HG03159 (cell line): ENCODE measurements at regions not wholly inside any gene's neighbourhood (a gene's known extent, or its start where the extent isn't known, plus 50 kb on each side); places are given as distances from the start of the nearest gene placed in this dataset.
"Not testable (repeated sequence)": the region's sequence is repeated elsewhere in the genome, so short reads cannot be mapped to it uniquely, and the experiment has no call there.

Experiments
- ATAC-seq: cut with Tn5 transposase; IDR thresholded peaks from one replicate; pipeline ENCODE4 v1.9.1; 2021; ENCODE audit warnings: mild to moderate bottlenecking, moderate library complexity; ENCODE audit not compliant: unreplicated experiment

DNA sequence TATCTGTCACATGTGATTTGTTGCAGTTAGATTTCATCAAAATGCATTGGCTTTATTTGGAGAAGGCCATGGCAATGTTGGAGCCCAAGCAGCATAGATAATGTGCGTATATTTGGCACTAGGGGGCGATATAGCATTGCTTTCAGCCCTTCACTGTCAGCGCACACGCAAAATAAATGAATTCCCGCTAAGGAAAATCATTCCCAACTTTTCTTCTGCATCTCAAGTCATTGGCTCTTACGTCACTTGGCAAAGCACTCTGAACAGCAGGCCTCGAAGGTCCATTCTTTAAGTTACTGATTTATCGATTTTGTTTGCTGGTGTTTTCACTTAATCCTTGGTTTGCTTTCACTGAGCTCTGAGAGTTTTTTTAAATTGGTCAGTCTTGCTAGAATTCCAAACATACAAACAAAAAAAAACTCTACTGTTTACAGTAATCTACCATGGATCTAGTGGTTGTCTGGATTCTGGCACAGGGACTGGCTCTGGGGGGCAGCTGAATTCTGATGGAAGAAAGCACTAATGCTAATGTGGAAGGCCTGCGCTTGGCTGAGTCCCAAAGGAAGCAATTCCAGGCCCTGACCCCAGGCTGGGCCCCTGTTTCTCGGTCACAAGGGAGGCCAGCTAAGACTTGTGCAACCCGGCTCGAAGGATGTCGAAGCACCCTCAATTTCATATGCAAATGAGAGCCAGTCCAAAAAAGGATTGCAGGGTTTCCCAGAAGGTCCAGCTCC, 97.7 kb upstream of the IPO5 start:
- ATAC-seq = no peak

GRCh38 chr13:97856304-97856675, 97.2 kb upstream of the IPO5 start:
- no peak for ATAC-seq

- ATAC-seq = no peak
Measured at GRCh38 chr13:97858161-97858560, 95.3 kb upstream of the IPO5 start.

- ATAC-seq = no peak
Measured at GRCh38 chr13:97866346-97866745, 87.1 kb upstream of the IPO5 start.

GRCh38 chr13:97866751-97867150, 86.7 kb upstream of the IPO5 start:
- ATAC-seq = no peak

DNA sequence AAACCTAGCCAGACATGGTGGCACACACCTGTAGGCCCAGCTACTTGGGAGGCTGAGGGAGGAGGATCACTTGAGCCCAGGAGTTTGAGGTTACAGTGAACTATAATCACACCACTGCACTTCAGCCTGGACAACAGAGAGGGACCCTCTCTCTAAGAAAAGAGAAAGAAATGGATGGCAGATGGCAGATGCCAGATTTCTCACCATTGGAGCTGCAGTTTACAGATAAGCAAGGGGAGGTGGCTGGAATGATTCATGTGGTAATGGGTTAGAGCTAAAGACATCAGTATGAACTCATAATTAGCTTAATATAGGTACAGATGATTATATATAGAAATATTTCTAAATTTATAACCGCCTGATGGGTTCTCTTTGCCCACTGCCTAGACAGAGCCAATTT, 80.1 kb upstream of the IPO5 start:
- no peak for ATAC-seq

DNA sequence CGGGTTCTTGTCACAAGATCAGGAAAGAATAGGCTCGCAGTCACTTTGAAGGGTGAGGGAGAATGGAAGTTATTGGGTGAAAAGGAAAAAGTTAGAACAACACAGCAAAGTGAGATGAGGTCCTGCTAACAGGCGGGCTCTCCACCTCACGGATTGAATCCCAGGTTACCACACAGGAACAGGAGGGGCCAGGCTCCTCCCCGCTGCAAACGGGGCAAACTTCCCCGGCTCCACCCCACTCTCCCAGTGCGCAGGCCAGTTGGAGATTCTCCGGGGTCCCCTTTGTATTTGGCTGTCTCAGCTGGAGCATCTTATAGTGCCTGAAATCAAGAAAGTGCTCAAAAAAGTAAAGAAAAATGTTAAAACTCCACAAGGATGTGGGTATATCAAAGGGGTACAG, 78.3 kb upstream of the IPO5 start:
- ATAC-seq = no peak

DNA sequence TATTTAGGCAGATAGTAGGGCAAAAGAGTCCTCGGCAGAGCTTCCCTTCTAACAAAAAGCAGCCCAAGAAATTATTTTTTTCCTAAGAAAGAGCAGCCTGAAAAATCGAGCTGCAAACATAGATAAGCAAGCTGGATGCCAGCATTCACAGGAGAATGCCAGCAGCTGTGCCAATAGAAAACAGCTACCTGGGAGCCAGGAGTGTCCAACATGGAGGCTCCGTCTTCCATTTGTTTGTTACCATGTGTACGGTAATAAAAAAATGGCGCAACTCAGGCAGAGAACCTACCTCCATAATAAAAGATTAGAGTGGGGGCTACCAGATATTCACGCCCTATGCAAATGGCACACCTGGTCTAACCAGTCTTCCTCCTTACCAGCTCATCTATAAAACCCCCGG, 77.6 kb upstream of the IPO5 start:
- ATAC-seq = no peak

- no peak for ATAC-seq
Measured at GRCh38 chr13:97878431-97879375, 74.8 kb upstream of the IPO5 start.

DNA sequence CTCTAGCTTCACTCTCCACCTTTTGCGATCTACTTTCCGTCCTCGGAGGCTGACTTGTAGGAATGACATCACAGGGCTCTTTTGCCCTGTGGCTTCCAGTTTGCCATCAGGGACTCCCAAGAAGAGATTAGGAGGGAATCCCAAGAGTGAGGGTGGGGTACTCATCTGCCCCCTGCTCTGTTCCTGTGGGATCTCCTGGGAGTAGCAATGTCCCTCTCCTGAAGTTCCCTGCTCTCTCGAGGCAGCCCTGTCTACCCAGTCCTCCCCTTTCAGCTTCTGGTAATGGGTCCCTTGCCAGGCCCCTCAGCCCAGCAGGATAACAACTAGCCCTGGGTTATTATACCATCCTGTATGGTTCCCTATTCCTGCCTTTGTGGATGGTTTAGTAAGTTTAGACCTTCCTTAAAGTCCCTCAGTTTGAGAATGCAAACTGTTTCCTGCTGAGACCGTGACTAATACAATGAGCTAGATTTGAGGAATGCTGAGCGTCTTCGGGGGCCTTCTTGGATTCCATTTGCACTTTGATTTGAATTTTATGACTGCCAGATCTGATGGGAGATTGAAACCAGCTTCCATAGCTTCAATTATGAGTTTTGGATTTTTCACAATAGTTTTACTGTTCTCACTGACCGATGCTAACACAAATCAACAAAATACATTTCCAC, 73.7 kb upstream of the IPO5 start:
- no peak for ATAC-seq

DNA sequence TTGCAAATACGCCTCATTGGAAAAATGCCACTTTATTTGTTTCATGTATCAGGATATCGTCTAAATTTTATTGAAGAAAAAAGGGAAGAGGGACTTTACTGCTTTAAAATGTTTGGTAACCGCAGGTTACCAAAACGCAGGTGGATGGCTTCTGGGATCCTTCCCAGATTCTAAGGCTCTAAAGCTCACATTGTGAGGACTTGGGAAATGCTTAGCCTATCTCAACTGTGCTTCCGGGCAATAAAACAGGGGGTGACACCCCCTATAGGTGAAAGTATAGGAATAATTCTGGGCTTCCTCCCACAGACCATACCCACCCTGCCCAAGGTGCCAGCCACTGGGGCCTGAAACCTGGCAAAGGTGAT, 73.2 kb upstream of the IPO5 start:
- no peak for ATAC-seq

GRCh38 chr13:97881556-97881955, 71.9 kb upstream of the IPO5 start:
- no peak for ATAC-seq

DNA sequence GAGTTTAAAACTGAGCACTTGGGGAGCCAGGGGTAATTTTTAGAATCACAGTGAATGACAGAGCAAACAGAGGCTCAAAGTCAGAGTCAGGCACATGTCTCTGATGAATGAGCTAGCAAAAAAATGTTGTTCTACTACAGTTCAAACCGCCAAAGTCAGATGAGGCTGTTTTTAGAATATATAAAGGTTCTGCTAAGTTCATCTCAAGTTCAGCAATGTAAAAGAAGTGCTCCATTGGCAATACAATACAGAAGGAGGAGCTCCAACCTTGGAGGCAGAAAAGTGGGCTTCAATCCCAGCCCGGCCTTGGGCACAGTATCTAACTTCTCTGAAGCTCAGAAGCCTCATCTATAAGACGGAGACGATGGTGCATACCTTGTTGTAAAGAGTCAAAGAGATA, 70.1 kb upstream of the IPO5 start:
- no peak for ATAC-seq

GRCh38 chr13:97884707-97885468, 68.6 kb upstream of the IPO5 start:
- ATAC-seq = no peak

DNA sequence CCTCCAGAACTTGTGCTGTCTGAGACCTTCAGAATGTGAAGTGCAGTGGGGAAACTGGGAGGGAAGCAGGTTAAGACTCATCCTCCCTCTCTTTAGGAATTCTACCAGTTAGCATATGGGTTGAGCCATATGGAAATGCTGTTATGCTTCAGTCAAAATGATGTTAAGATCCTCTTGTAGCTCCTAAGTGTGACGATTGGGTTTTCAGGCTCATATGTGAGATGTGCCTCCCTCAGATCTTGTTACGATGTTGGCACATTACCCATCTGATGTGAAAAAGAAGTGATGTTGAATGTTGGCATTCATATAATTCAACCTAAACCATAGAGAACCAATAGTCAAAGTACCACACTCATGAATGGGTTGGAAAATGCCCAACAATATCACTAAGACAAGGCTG, 67.8 kb upstream of the IPO5 start:
- ATAC-seq = no peak

GRCh38 chr13:97889803-97890202, 63.7 kb upstream of the IPO5 start:
- no peak for ATAC-seq

GRCh38 chr13:97890573-97890972, 62.9 kb upstream of the IPO5 start:
- ATAC-seq = no peak

GRCh38 chr13:97891964-97892363, 61.5 kb upstream of the IPO5 start:
- not testable (repeated sequence) for ATAC-seq

GRCh38 chr13:97892717-97893116, 60.8 kb upstream of the IPO5 start:
- ATAC-seq = no peak

GRCh38 chr13:97895383-97895782, 58.1 kb upstream of the IPO5 start:
- no peak for ATAC-seq

DNA sequence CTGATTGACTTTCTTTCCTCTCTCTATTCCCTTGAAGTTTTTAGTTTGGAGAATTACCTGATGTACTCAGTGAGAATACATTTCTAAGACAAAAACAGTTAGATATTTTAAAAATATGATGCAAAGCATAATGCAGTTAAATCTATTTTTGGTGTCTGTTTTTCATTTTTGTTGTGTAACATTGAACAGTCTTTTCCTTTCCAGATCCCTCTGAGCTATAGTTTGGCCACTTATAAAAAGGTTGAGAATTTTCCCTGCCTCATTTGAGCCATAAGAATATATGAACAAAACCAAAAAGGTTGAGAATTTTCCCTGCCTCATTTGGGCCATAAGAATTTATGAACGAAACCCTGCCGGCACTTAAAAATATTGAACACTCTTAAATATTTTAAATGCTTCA, 57.0 kb upstream of the IPO5 start:
- ATAC-seq = no peak
